CD4-positive, alpha-beta T cell treated with Interferon gamma for 1 hour (primary cell): ENCODE measurements at regions not wholly inside any gene's neighbourhood (a gene's known extent, or its start where the extent isn't known, plus 50 kb on each side); places are given as distances from the start of the nearest gene placed in this dataset.

ENCODE experiments used
- DNase-seq: peaks from one replicate; pipeline ENCODE4 v3.0.0-alpha.2; 2020

DNA sequence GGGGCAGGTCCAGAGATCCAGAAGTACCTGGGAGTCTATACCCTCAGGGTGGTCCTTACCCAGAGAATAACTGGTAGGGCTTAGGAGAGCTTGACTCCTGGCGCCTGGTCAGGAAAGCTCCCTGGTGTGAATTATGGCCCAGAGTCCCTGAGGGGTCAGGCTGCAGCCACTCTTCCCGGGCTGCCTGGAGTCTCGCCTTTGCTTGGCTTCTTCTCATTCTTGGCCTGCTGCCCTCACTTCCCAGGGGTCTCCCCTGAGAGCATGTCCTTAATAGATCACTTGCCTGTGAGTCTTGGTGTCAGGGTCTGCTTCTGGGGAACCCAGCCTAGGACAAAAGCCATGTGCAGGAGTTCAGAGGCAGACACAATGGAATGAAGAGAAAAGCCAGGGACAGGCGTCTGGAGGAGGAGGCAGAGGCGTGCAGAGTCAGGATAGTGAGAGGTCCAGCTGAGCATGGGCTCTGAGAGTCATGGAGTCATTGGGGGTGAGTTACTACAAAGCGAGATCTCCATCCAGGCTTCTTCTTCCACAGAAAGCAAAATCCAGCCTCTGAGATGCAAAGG is 212.3 kb downstream of the TFAP2C start:
- DNase-seq: no peak

DNA sequence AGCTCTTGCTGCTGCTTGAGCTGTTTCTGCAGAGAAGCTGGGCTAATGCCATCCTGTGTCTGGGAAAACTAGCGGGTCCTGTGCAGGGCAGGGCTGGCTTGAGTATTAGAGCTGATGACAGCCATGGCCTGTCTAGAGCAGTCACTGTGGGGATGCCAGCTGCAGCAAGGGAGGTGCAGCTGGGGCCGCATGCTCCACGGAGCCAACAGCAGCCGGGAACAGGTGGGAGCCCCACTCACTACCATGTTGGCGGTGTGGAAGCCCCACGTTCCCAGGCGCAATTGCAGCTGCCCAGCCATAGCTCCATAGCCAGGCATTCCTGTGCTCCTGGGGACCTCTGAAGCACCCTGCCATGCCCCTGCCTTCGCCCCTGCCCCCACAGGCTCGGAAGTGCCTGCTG is 212.9 kb downstream of the TFAP2C start:
- no peak for DNase-seq

GRCh38 chr20:56843386-56843785 is 214.3 kb downstream of the TFAP2C start:
- no peak for DNase-seq

GRCh38 chr20:56843817-56844216 is 214.7 kb downstream of the TFAP2C start:
- DNase-seq: no peak

GRCh38 chr20:56845546-56846086 is 216.5 kb downstream of the TFAP2C start:
- no peak for DNase-seq

DNA sequence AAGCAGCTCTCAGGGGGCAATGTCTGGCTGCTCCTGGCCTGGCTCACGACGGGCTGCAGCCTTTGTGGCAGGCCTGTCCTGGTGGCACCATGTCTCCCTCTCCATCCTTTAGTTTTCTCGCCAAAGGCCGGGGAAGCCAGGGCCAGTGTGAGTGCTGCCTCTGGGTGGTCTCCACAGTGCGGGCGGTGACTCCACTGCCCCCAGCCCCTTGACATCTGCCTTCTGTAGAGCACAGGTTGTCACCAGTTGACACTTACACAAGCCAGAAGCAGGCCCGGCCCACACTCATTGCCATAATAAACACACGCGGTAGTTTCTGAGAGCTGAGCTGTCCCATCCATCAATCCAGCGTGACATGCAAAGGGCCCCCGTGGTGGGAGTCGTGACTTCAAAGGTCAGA is 219.5 kb downstream of the TFAP2C start:
- DNase-seq: no peak

DNA sequence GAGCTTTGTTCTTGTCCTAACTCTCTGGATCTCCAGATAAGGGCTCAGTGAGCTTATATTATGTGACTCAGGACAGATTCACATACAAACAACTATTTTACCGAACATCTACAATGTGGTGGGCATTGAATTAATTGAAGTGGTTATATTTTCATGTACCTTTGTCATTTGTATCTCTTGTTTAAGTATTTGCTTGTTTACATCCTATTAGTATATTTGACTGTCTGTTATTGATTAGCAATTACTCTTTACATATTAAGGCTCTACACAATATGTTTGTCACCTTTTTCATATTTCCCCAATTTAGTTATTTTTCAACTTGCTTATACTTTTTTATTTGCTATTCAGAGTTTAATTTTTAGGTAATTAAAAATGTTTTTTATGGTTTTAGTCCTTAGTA is 222.4 kb downstream of the TFAP2C start:
- DNase-seq: no peak

GRCh38 chr20:56855708-56856107 is 226.6 kb downstream of the TFAP2C start:
- no peak for DNase-seq

GRCh38 chr20:56857950-56858349 is 228.8 kb downstream of the TFAP2C start:
- DNase-seq: no peak

GRCh38 chr20:56859039-56859800 is 230.1 kb downstream of the TFAP2C start:
- DNase-seq: no peak

DNA sequence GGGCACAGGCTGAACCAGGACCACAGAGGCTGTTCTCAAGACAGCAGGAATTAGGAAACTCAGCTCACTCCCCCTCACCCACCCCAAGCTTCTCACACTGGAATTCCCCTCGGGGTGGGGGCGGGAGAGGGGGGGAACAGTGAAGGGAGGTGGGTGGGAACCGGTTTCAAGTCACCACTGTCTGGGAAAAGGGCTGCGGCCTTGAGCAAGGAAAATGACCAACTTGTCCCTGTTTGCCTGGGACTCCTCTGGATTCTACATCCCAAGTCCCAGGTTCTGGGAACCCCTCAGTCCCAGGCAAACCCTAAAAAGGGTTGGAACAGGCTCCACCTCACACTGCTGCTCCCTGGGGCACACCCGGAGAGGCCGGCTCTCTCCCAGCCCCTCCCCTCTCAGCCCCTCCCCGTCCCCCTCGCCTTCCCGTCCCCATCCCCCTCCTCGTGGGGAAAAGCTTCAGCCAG is 230.7 kb downstream of the TFAP2C start:
- DNase-seq: no peak

DNA sequence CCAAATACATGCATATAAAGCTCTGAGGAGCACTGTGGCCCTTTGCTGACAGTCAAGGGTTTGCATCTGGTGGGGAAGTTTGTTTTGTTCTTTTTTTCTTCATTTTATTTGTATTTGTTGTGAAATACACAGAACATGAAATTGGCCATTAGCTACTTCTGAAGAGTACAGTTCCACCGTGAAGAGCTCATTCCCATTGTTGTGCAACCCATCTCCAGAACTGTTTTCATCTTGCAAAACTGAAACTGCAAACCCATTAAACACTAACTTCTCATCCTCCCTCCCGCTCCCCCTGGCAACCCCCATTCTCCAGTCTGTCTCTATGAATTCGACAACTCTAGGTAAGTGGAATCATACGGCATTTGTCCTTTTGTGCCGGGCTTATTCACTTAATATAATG is 231.3 kb downstream of the TFAP2C start:
- no peak for DNase-seq

- no peak for DNase-seq
These were observed 232.5 kb downstream of the TFAP2C start for GRCh38 chr20:56861590-56861989.

GRCh38 chr20:56865055-56865454 is 235.9 kb downstream of the TFAP2C start:
- DNase-seq: no peak

DNA sequence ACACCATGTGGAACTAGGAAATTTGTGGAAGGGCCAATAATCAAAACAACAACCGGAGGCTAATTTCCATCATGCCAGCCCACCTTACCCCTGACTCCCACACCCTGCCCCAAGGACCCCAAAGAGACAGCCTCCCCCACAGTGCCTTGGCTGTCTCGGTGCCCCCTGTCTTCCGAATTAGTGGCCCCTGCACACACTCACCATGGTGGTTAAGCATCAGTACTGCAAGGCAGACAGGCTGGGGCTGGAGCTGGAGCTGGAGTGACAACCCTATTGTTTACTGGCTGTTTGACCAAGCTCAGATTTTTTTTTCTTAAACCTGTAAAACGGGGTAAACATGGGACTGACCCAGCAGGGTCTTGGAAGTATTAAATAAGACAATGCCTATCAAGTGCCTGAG is 238.0 kb downstream of the TFAP2C start:
- no peak for DNase-seq

- DNase-seq: no peak
These were observed 239.6 kb downstream of the TFAP2C start for GRCh38 chr20:56868746-56869145.

- DNase-seq: no peak
These were observed 241.2 kb downstream of the TFAP2C start for GRCh38 chr20:56870271-56870670.

DNA sequence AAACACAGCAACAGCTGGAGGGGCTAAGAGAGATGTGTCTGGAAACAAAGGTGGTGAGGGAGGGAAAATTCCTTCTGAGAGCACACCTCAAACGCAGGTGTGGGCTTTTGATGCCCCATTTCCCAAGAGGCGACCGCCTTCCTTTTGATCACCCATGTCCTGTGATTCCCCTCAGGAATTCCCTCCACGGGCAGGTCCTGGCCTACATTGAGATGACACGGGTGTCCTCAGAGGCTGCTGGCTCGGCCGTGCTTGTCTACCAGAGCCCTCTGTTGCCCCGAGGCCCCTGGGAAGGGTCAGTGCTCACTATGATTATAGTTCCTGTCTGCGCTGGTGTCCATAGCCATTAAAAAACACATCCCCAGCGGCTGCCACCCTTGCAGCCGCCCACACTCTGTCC is 242.6 kb downstream of the TFAP2C start:
- no peak for DNase-seq

DNA sequence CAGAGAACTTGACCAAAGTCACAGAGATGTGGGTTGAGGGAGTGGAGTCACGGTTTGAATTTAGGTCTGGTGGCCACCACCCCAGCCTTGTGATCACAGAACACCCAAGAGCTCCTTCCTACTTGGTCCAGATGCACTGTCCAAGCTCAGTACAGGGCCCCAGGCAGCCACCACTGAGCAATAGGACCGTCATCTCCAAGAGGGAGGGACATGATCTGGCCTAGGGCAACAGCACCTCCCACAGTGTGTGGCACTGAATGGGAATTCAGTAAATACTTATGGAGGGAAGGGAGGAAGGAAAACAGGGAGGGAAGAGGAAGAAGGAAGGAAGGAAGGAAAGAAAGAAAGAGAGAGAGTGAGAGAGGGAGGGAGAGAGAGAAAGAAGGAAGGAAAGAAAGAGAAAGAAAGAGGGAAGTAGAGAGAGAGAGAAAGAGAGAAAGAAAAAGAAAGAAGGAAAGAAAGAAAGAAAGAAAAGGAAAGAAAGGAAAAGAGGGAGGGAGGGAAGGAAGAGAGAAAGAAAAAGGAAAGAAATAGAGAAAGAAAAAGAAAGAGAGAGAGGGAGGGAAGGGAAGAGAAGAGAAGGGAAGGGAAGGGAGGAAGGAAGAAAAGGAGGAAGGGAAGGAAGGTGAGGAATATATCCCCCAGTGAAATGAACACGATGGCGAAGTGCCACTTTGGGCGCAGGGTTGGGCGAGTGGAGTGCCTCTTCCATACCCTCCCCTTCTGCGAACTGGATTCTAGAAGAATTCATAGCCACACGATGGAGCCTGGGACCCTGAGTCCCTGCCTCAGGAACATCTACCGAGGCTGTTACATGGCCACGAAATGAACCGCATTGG is 243.7 kb downstream of the TFAP2C start:
- no peak for DNase-seq

GRCh38 chr20:56873836-56874235 is 244.7 kb downstream of the TFAP2C start:
- DNase-seq: no peak

DNA sequence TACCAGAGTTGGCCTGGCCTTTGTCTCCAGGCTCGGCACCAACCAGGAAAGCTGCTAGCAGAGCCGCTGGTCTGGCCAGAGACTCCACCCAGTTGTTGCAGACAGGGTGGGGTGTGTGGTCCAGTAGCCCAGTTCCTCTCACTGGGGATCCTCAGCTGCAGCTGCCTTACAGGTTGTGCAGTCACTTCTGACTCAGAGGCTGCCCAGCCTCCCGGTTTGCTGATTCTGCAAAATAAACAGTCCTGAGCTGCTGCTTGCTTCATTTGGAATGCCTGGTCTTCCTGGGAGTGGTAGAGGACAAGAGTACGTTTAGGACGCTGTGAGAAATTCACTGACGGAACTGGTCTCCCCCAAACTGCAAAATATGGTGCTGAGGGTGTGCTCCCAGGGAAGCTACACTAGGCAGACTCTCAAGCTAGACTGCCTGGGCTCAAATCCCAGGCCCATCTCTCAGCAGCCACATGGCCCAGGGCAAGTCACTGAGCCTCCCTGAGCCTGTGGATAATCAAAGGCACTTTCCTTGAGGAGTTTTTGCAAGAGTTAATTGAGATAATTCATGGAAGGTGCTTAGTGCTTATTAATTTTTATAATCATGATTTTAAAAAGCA is 246.1 kb downstream of the TFAP2C start:
- DNase-seq: no peak

DNA sequence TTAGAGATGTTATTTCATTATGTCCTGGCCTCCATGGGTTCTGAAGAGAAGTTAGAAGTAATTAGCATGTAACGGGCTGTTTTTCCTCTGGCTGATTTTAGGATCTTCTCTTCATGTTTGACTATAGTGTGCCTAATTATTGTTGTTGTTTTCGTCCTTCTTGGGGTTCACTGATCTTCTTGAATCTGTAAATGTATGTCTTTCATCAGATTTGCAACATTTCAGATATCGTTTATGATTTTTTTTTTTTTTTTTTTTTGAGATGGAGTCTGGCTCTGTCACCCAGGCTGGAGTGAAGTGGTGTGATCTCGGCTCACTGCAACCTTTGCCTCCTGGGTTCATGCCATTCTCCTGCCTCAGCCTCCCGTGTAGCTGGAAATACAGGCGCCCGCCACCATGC is 246.7 kb downstream of the TFAP2C start:
- DNase-seq: no peak

DNA sequence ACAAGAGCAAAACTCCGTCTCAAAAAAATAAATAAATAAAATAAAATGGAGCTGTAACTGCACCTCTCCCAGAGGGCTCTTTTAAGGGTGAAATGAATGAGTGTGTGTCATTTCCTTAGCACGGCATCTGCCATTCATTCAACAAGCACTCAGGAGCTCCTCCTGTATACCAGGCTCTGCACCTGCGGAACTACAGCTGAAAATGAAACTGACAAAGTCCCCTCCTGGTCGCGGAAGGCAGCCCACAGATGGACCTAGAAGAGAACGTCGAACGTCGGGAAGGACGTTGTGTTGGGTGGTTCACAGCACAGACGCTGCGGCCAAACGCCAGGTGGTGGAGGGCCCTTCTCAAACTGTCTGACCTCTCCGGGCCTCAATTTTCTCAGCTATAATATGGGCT is 256.4 kb downstream of the TFAP2C start:
- DNase-seq: no peak
